NT2/D1 (cell line): ENCODE measurements at regions not wholly inside any gene's neighbourhood (a gene's known extent, or its start where the extent isn't known, plus 50 kb on each side); places are given as distances from the start of the nearest gene placed in this dataset.

Experiments
- DNase-seq: peaks from one replicate; pipeline ENCODE4 v3.0.0-alpha.2; 2011; ENCODE audit warnings: low read depth, low spot score
- H3K27me3 ChIP-seq: 2 replicates; pipeline ENCODE4 v1.6.0; 2011; ENCODE audit warnings: mild to moderate bottlenecking; ENCODE audit not compliant: insufficient read length, insufficient read depth
- H3K36me3 ChIP-seq: 2 replicates; pipeline ENCODE4 v1.6.1; 2011; ENCODE audit warnings: mild to moderate bottlenecking, low read length, mixed read lengths; ENCODE audit not compliant: insufficient read depth, insufficient read length
- H3K4me1 ChIP-seq: 2 replicates; pipeline ENCODE4 v1.5.1; 2011; ENCODE audit not compliant: insufficient read depth, insufficient read length
- H3K4me3 ChIP-seq: 2 replicates; pipeline ENCODE4 v1.5.1; 2011; ENCODE audit warnings: low read depth; ENCODE audit not compliant: insufficient read length
- H3K9ac ChIP-seq: 2 replicates; pipeline ENCODE4 v1.6.0; 2011; ENCODE audit warnings: low read depth; ENCODE audit not compliant: insufficient read length
- H3K9me3 ChIP-seq: 2 replicates; pipeline ENCODE4 v1.5.1; 2011; ENCODE audit warnings: mild to moderate bottlenecking, low read length; ENCODE audit not compliant: insufficient read depth
- SUZ12 ChIP-seq: IDR thresholded peaks from 2 replicates; pipeline ENCODE4 v1.6.1; 2011; ENCODE audit not compliant: insufficient read length, insufficient read depth; ENCODE audit errors: extremely low read depth
- YY1 ChIP-seq: IDR thresholded peaks from 2 replicates; pipeline ENCODE4 v1.6.1; 2011; ENCODE audit not compliant: insufficient read length, insufficient read depth
- ZNF274 ChIP-seq: IDR thresholded peaks from 2 replicates; pipeline ENCODE4 v1.6.1; 2011; ENCODE audit warnings: mild to moderate bottlenecking, low read depth, low read length

- H3K9ac ChIP-seq: no peak overlapping the region
- H3K4me1 ChIP-seq: no peaks in the 10 kb centered on the region
- no peaks in the 10 kb centered on the region for H3K27me3 ChIP-seq
- TF ChIP-seq SUZ12 (no peak), YY1 (no peak), ZNF274 (no peak)
- no peaks in the 10 kb centered on the region for H3K36me3 ChIP-seq
- no peak for DNase-seq
- H3K4me3 ChIP-seq: no peak overlapping the region
- no peaks in the 10 kb centered on the region for H3K9me3 ChIP-seq
Observed at GRCh38 chr3:56874269-56874668, 72.5 kb upstream of the ARHGEF3 start.

DNA sequence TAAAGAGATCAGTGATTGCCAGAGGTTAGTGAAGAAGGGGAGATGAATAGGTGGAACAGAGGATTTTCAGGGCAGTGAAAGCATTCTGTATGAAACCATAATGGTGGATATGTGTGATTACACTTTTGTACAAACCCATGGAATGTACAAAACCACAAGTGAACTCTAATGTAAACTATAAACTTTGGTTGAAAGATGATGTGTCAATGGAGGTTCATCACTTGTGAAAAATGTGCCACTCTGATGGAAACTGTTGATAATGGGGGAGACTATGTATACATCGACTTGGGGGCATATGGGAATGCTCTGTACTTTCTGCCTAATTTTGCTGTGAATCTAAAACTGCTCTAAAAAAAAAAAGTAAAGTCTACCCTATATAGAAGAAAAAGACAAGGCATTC is 68.7 kb upstream of the ARHGEF3 start:
- Histone ChIP-seq H3K4me1 (no peaks in the 10 kb centered on the region), H3K27me3 (no peaks in the 10 kb centered on the region), H3K9ac (no peak overlapping the region), H3K36me3 (no peaks in the 10 kb centered on the region), H3K9me3 (no peaks in the 10 kb centered on the region), H3K4me3 (no peak overlapping the region)
- DNase-seq: no peak
- TF ChIP-seq YY1 (no peak), SUZ12 (no peak), ZNF274 (no peak)

GRCh38 chr3:56869157-56869889 is 67.6 kb upstream of the ARHGEF3 start:
- Histone ChIP-seq H3K4me3 (no peak overlapping the region), H3K9ac (no peak overlapping the region)
- no peak for DNase-seq

GRCh38 chr3:56868706-56869105 is 67.0 kb upstream of the ARHGEF3 start:
- Histone ChIP-seq H3K27me3 (no peaks in the 10 kb centered on the region), H3K9me3 (no peaks in the 10 kb centered on the region), H3K4me1 (no peaks in the 10 kb centered on the region), H3K9ac (no peak overlapping the region), H3K36me3 (no peaks in the 10 kb centered on the region), H3K4me3 (no peak overlapping the region)
- DNase-seq: no peak
- TF ChIP-seq SUZ12: no peak
- TF ChIP-seq ZNF274: no peak
- TF ChIP-seq YY1: no peak

More at GRCh38 chr3:56869157-56869889, 67.6 kb upstream of the ARHGEF3 start:
- Histone ChIP-seq H3K27me3 (no peaks in the 10 kb centered on the region), H3K4me1 (no peaks in the 10 kb centered on the region), H3K9me3 (no peaks in the 10 kb centered on the region), H3K36me3 (no peaks in the 10 kb centered on the region)
- TF ChIP-seq ZNF274 (no peak), SUZ12 (no peak), YY1 (no peak)

DNA sequence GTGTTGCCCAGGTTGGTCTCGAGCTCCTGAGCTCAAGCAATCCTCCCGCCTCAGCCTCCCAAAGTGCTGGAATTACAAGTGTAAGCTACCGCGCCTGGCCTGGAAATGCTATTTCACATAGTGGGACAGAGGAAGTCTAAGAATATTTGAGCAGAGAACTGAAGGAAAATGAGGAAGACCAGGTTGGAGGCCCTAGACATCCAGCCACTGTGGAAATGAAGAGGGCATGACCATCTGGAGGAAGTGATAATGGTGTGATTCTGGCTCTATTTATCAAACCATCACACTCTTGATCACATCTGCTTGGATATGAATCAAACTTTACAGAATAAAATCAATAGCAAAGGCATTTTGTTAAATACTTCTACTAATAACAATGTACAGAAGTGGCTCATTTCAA is 65.9 kb upstream of the ARHGEF3 start:
- Histone ChIP-seq H3K36me3 (no peaks in the 10 kb centered on the region), H3K9ac (no peak overlapping the region), H3K9me3 (no peaks in the 10 kb centered on the region), H3K4me3 (no peak overlapping the region), H3K4me1 (no peaks in the 10 kb centered on the region), H3K27me3 (no peaks in the 10 kb centered on the region)
- no peak for DNase-seq
- TF ChIP-seq ZNF274 (no peak), SUZ12 (no peak), YY1 (no peak)

DNA sequence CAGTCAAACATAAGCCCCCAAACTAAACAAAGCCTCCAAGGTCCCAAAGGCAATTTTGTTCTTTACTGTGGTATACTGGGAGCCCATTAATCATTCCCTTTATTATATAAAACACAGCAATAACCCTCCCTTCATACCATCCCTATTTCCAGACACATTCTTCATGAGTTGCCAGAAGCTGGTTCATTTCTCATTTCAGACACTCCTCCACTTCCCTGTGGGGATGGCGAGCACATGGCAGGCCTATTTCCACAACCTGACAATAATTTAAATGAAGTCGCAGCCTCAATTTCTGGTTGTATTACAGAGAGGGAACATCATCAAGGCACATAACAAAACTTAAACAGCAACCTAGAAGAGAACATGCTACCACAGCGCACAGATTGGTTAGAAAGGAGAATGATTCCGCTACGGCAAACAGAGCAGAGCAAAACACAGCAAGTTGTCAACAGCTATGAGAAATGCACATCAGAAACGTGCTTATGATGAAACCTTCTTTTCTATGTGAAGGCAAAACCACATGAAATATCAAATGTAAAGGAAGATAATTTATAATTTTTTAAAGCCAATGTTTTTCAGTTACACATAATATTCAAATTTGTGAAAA is 63.3 kb upstream of the ARHGEF3 start:
- H3K4me3 ChIP-seq: no peak overlapping the region
- no peaks in the 10 kb centered on the region for H3K36me3 ChIP-seq
- H3K4me1 ChIP-seq: peaks cover 4% of the 10 kb centered on the region
- H3K9ac ChIP-seq: no peak overlapping the region
- no peaks in the 10 kb centered on the region for H3K27me3 ChIP-seq
- no peak for DNase-seq
- no peaks in the 10 kb centered on the region for H3K9me3 ChIP-seq
- TF ChIP-seq YY1: no peak
- no peak for TF ChIP-seq ZNF274
- TF ChIP-seq SUZ12: no peak

DNA sequence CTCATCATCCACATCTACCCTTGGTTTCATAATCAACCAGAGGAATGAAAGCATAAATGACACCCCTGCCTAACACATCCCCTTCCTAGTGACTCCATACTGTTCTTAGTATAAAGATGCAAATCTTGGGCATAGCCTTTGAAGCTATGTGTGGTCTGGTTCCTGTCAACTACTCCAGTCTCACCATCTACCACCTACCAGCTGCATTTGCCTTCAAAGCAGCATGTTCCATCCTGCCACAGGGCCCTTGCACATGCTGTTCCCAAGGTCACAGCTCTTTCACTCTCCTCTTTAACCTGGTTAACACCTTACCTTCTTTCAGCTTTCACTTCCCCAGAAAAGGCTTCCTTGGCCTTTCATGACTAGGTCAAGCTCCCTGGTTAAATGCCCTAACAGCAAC is 62.3 kb upstream of the ARHGEF3 start:
- no peaks in the 10 kb centered on the region for H3K36me3 ChIP-seq
- H3K9ac ChIP-seq: no peak overlapping the region
- H3K4me3 ChIP-seq: no peak overlapping the region
- no peak for DNase-seq
- H3K9me3 ChIP-seq: no peaks in the 10 kb centered on the region
- H3K4me1 ChIP-seq: peaks cover 4% of the 10 kb centered on the region
- no peaks in the 10 kb centered on the region for H3K27me3 ChIP-seq
- no peak for TF ChIP-seq ZNF274
- TF ChIP-seq SUZ12: no peak
